ENCODE measurements at regions not wholly inside any gene's neighbourhood (a gene's known extent, or its start where the extent isn't known, plus 50 kb on each side); places are given as distances from the start of the nearest gene placed in this dataset.

DNA sequence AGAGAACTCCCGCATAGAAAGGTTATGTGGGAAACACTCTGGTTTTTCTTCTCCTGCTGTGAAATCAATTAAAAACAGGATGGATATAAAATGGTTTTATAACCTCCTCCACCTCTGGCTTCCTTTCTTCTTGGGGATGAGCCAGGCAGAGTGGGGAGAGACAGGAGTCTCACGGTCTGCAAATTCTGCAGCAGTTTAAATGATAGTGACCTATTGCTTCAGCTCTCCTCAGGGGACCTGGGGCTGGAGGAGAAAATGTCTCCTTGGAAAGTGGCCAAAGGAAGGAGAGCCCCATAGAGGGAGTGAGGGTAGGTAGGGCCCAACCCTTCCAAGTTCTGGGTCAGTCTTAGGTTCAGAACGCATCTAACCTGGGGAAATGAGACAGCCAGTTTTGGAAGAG is 118.8 kb downstream of the MTX3 start:
- Histone ChIP-seq H3K79me2 (ENCODE audit: insufficient read depth, low read depth, low read length) (no peaks in the 10 kb centered on the region), H3K36me3 (ENCODE audit: insufficient read depth, low read length) (no peaks in the 10 kb centered on the region), H3K4me2 (ENCODE audit: low read length) (no peak overlapping the region), H3K9me2 (ENCODE audit: insufficient read depth, low read length) (no peaks in the 10 kb centered on the region), H4K20me1 (ENCODE audit: insufficient read depth, low read length) (no peaks in the 10 kb centered on the region), H3K4me3 (ENCODE audit: low read depth, low read length, poor library complexity, severe bottlenecking) (no peak overlapping the region), H3K4me1 (ENCODE audit: insufficient read depth, low read length, poor library complexity, severe bottlenecking) (no peaks in the 10 kb centered on the region), H2AFZ (ENCODE audit: low read length) (no peak overlapping the region), H3K27ac (ENCODE audit: low read depth, low read length, poor library complexity, severe bottlenecking) (no peak overlapping the region), H3K9me3 (ENCODE audit: low read length) (no peaks in the 10 kb centered on the region)
- ChIA-PET POLR2A (no interaction called here), CTCF (ENCODE audit: unreplicated experiment) (no interaction called here)
- DNase-seq (ENCODE audit: low spot score), result no peak
- BruUV-seq (replicated peaks), result no TSS peak
- TF ChIP-seq EZH2phosphoT487 (IDR thresholded peaks at IDR 0.05; ENCODE audit: borderline replicate concordance, low read depth, low read length), result no peak
- TF ChIP-seq, protein P1, sequence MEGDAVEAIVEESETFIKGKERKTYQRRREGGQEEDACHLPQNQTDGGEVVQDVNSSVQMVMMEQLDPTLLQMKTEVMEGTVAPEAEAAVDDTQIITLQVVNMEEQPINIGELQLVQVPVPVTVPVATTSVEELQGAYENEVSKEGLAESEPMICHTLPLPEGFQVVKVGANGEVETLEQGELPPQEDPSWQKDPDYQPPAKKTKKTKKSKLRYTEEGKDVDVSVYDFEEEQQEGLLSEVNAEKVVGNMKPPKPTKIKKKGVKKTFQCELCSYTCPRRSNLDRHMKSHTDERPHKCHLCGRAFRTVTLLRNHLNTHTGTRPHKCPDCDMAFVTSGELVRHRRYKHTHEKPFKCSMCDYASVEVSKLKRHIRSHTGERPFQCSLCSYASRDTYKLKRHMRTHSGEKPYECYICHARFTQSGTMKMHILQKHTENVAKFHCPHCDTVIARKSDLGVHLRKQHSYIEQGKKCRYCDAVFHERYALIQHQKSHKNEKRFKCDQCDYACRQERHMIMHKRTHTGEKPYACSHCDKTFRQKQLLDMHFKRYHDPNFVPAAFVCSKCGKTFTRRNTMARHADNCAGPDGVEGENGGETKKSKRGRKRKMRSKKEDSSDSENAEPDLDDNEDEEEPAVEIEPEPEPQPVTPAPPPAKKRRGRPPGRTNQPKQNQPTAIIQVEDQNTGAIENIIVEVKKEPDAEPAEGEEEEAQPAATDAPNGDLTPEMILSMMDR (conservative IDR thresholded peaks at IDR 0.05; ENCODE audit: low read length), result no peak
- intact Hi-C loops (cut with micrococcal nuclease; ENCODE audit: unreplicated experiment), result no loop called here

DNA sequence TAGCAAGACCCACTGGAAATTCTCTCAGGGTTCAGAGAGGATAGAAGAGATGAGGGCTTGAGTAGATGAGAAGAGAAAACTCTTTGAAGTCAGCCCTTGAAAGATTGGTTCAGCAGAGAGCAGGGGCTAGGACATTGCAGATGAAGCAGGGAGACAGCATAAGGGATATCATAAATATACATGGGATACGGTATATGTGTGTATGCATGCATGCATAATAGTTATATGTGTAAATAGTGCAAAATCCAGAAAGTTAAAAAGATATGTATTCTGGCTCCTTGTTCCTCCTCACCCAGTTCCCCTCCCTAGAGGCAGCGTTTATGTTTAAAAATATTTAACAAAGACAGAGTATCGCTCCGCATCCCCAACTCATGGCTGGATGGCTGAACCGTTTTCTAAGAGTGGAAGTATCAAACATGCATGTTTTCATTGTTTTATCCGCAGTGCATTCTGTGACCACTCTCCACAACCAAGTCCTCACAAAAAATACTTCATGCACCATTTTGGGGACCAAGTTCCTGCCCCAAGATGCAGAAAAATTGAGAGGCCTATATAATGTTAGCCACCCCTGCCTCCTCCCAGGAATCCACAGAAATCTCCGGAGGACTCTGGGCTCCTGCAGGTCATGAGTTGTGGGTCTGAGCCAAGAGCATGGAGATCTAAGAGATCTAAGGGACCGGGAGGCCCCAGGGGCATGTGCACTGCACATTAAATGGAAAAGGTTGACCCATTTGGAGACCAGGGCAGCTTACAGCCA is 119.5 kb downstream of the MTX3 start:
- intact Hi-C loops (cut with micrococcal nuclease; ENCODE audit: unreplicated experiment), result no loop called here

More for the DNA sequence above, 119.5 kb downstream of the MTX3 start:
- no TSS peak for BruUV-seq (replicated peaks)
- no peaks in the 10 kb centered on the region for H3K9me3 ChIP-seq (ENCODE audit: low read length)
- H3K4me1 ChIP-seq (ENCODE audit: insufficient read depth, low read length, poor library complexity, severe bottlenecking), result no peaks in the 10 kb centered on the region
- no peak overlapping the region for H3K4me3 ChIP-seq (ENCODE audit: low read depth, low read length, poor library complexity, severe bottlenecking)
- H3K27ac ChIP-seq (ENCODE audit: low read depth, low read length, poor library complexity, severe bottlenecking), result no peak overlapping the region
- no peak overlapping the region for H2AFZ ChIP-seq (ENCODE audit: low read length)
- DNase-seq (ENCODE audit: low spot score), result no peak
- no peaks in the 10 kb centered on the region for H3K36me3 ChIP-seq (ENCODE audit: insufficient read depth, low read length)
- no peaks in the 10 kb centered on the region for H3K9me2 ChIP-seq (ENCODE audit: insufficient read depth, low read length)
- CTCF ChIA-PET (ENCODE audit: unreplicated experiment), result no interaction called here
- H4K20me1 ChIP-seq (ENCODE audit: insufficient read depth, low read length), result no peaks in the 10 kb centered on the region
- H3K79me2 ChIP-seq (ENCODE audit: insufficient read depth, low read depth, low read length), result no peaks in the 10 kb centered on the region
- no peak for TF ChIP-seq EZH2phosphoT487 (IDR thresholded peaks at IDR 0.05; ENCODE audit: borderline replicate concordance, low read depth, low read length)
- TF ChIP-seq, protein P1 (conservative IDR thresholded peaks at IDR 0.05; ENCODE audit: low read length), result no peak
- POLR2A ChIA-PET, result no interaction called here
- no peak overlapping the region for H3K4me2 ChIP-seq (ENCODE audit: low read length)

All from OCI-LY7 (cell line).